NCI-H146 (cell line): ENCODE measurements at regions not wholly inside any gene's neighbourhood (a gene's known extent, or its start where the extent isn't known, plus 50 kb on each side); places are given as distances from the start of the nearest gene placed in this dataset.

ENCODE experiments used
- DNase-seq: peaks from one replicate; lab custom pipeline; 2025; lab: John Stamatoyannopoulos, UW

GRCh38 chr11:120013325-120014250 is 124.3 kb downstream of the TRIM29 start:
- DNase-seq, result peak; percentile 72

GRCh38 chr11:120012245-120012644 is 125.7 kb downstream of the TRIM29 start:
- DNase-seq, result no peak

GRCh38 chr11:120011836-120012235 is 126.1 kb downstream of the TRIM29 start:
- DNase-seq, result no peak

GRCh38 chr11:120010775-120011174 is 127.1 kb downstream of the TRIM29 start:
- DNase-seq, result no peak

DNA sequence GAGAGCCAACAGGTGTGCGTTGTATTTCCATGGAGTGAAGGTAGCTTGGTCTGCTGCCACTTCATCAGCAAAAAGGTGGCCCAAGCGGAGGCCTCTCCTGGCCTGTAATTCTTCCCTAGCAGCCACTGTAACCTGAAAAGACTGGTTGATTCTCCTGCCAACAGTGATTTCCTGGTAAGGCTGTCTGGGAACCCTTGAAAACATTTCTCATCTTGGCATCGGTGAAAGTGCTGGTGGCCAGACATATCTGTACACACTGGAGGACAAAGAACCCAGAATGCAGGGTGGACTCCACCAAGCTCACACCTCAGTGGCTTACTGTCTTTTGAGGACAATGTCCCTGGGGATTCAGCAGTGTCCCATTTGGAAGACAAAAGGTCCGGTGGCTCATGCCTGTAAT is 128.0 kb downstream of the TRIM29 start:
- no peak for DNase-seq

DNA sequence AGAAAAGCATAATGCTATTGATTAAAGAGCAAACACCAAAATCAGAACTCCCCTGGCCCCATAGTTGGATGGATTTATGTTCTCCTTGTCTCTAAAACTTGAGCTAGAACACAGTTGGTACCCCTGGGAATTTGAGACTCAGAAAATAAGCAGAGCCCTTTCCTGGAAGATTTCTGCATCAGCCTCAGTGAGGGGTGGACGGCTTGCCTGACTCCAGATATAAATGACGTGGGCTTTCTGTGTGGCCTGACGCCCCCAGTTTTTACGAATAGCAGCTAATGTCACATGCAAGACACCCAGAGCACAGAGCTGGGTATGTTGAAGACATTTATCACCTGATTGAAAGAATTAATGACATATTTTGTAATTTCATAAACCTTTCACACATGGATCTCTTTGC is 130.8 kb downstream of the TRIM29 start:
- no peak for DNase-seq

- DNase-seq, result no peak
Measured at GRCh38 chr11:120004723-120005122, 133.2 kb downstream of the TRIM29 start.

DNA sequence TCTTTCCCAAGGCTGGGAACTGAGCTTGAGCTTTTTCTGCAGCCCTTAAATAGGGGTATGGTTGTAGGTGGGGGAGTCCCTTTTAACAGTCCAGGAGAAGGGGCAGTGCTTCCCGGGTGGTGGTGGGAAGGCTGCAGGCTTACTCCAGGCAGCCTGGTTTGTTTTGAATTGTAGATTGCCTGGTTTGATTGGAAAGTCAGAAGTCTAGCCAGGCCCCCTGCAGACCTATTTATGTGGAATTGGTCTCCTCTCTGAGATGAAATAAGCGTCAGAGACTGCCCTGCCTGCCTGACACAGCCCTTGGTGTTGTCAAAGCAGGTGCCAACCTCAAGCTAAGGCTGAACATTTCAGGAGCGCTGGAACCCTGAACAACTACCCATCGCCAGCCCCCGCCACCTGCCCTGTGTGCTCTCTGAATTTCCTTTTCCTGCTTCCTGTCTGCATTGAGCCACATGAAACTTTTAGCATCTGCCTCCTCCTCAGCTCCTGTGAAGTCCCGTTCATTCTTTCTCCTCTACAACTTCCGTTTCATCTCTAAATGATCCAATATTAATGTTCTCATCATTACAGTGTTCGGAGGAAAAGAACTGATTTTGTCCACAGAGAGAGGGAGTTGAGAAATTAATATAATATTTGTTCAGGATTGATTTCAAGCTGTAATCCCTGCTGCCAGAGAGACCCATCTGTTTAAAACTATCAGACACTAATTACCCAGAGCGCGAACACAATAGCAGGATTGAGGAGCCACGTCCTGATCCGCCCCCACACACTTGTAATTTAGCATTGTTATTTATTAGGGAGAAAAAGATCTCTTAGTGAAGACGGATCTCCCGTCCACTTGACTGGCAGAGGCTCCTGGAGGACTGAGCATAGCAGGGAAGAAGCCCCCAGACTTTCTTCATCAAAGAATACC is 136.5 kb downstream of the TRIM29 start:
- peak; percentile 75 for DNase-seq

GRCh38 chr11:119999220-119999619 is 138.7 kb downstream of the TRIM29 start:
- DNase-seq, result peak; percentile 51

- DNase-seq, result no peak
Measured at GRCh38 chr11:119996556-119996955, 141.4 kb downstream of the TRIM29 start.

- peak; percentile 51 for DNase-seq
Measured at GRCh38 chr11:119995730-119996491, 142.0 kb downstream of the TRIM29 start.

DNA sequence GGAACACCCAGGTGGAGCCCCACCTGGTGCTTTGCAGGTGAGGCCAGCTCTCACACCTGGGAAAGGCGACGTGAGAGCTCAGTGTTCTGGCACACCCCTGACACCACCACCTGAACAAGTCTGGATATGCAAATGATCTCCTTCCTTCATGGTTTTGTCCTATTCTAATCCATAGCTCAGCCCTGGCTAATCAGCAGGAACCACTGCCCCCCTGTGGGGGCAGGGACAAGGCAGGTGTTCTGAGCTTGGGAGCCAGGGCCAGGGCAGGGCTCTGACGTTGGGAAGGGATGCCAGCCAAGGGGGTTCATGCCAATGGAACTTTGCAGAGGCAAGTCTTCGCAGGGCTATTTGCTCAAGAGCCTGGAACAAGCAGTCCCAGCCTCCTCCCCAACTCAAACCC is 144.2 kb downstream of the TRIM29 start:
- peak; percentile 83 for DNase-seq

- DNase-seq, result peak; percentile 27
Measured at GRCh38 chr11:119992171-119993051, 145.5 kb downstream of the TRIM29 start.

DNA sequence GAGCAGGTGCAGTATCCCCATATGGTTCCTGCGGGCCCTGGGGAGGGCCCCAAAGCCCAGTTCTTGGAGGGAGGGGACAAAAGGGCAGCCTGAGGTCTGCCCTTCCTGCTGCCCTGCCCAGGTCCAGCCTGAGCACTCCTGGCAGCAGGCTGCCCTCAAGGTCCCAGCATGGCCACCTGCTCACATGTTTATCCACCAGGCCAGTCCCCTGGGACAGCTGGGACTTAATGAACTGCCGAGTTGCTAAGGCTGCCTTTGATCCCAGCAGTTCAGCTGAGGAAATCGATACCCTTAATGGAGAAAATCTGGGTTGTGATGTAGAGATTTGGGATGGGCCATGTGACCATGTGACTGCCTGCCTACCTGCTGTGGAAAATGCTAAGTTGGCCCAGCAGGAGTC is 146.2 kb downstream of the TRIM29 start:
- DNase-seq, result peak; percentile 96

DNA sequence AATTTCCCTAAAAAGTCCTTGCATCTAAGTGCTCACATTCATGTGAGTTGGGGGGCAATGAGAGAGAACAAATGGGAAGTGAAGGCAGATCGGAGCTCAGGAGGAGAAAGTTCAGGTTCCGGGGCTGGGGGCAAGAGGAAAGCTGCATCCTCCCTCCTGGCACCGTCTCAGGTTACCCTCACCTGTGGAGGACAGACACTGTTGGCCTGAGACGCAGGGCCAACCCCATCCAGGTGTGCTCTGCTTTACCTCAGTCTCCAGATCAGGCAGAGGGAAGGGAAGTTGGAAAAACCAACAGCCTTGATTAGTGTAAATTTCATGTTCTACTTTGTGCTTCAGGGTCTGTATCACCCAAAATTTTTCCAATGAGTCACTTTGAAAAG is 146.9 kb downstream of the TRIM29 start:
- DNase-seq, result peak; percentile 11

- no peak for DNase-seq
Measured at GRCh38 chr11:119990309-119991021, 147.4 kb downstream of the TRIM29 start.

DNA sequence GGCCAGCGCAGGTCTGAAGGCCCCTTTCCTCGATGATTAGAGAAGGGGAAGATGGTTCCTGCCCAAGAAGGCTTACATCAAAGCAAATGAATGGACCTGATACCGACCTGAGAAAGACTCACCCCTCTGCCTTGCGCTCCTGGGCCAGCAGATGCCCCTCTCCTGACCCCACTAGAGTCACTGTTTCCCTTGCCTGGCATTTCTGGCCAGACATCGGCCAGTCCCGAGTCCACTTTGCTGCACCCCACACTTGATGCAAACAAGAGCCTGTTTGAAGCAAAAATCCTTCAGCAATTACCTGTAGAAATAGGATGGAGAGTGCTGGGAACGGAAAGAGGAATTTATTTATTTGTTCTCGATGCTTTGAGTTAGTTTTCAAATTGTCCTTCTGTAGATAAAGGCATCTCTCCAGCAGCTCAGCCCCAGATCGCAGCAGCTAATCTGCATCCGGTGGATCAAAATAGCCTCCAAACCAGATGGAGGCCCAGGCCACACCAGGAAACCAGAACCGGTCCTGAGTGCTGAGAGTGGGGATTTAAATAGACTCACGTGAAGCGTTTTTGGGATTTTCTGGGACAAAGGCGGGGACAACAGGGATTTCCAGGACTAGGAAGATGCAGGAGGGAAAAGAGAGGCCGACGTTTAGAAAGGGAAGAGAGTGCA is 148.6 kb downstream of the TRIM29 start:
- DNase-seq, result no peak

GRCh38 chr11:119985551-119985950 is 152.4 kb downstream of the TRIM29 start:
- DNase-seq, result no peak

DNA sequence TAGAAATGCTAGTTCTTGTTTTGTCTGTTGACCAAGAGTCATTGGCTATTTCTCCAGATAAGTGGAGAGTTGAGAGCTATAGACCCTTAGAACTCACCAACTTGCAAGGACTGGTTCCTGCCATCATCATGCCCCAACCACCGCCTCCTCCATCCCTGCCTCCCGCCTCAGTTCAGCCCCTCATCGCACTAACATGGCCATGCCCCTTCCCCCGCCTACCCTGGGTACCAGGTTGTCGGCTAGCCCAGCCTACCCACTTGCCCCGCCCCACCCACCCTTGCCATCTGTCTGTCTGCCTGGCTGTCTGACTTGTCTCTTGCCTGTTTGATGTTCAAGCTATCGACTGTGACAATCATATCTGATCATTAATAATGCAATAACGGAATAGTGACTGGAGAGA is 154.1 kb downstream of the TRIM29 start:
- no peak for DNase-seq

DNA sequence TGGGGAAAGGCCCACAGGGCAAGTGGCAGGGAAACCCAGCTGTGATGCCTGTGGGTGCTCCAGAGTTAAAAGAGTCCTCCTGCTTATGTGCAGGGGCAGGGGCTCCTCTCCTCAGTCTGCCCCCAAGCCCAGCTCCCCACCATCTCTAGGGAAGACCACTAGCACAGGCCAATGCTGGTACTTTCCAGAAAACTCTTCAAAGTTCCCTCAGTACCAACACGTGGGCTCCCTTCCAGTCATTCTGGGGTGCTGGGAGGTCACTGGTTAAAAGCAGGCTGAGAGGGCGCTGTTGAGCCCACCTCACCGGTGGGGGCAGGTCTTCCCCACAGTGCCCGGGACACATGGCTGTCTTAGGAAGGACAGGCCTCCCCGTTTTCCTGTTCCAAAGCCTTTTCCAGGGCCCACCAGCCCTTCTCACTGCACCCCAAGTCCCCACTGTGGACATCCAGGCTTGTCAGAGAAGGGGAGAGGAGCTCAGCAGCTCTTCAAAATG is 154.6 kb downstream of the TRIM29 start:
- no peak for DNase-seq
